Osteoblast (primary cell): ENCODE measurements at regions not wholly inside any gene's neighbourhood (a gene's known extent, or its start where the extent isn't known, plus 50 kb on each side); places are given as distances from the start of the nearest gene placed in this dataset.

Experiments used
- DNase-seq: peaks from one replicate; pipeline ENCODE4 v3.0.0; 2011; ENCODE audit warnings: low spot score, mixed read lengths; ENCODE audit not compliant: insufficient read length; ENCODE audit errors: missing footprints
- H2AFZ ChIP-seq: 2 replicates; pipeline ENCODE4 v1.6.0; 2011; ENCODE audit warnings: mild to moderate bottlenecking, low read length
- H3K27ac ChIP-seq: 2 replicates; pipeline ENCODE4 v1.5.1; 2011; ENCODE audit warnings: mild to moderate bottlenecking, low read depth, low read length, moderate library complexity
- H3K27me3 ChIP-seq: 2 replicates; pipeline ENCODE4 v1.6.0; 2012; ENCODE audit warnings: mild to moderate bottlenecking, control low read depth, inconsistent platforms, low read length, moderate library complexity; ENCODE audit not compliant: insufficient read depth
- H3K36me3 ChIP-seq: 2 replicates; pipeline ENCODE4 v1.5.1; 2011; ENCODE audit warnings: mild to moderate bottlenecking, low read length, control low read depth, moderate library complexity; ENCODE audit not compliant: insufficient read depth
- H3K4me1 ChIP-seq: 2 replicates; pipeline ENCODE4 v1.5.1; 2011; ENCODE audit warnings: mild to moderate bottlenecking, low read length, control low read depth, moderate library complexity; ENCODE audit not compliant: insufficient read depth
- H3K4me2 ChIP-seq: 2 replicates; pipeline ENCODE4 v1.6.0; 2011; ENCODE audit warnings: mild to moderate bottlenecking, low read length; ENCODE audit not compliant: insufficient read depth
- H3K4me3 ChIP-seq: fragments of 200-600 bp; sonication (generic); 3 replicates; pipeline ENCODE4 v1.5.1; 2012; ENCODE audit warnings: mild to moderate bottlenecking, low read length, inconsistent platforms; ENCODE audit not compliant: insufficient read depth
- H3K79me2 ChIP-seq: 2 replicates; pipeline ENCODE4 v1.6.0; 2012; ENCODE audit warnings: mild to moderate bottlenecking, low read length, control low read depth, inconsistent platforms; ENCODE audit not compliant: insufficient read depth
- H3K9me3 ChIP-seq: 2 replicates; pipeline ENCODE4 v1.5.1; 2011; ENCODE audit warnings: low read depth, low read length, control low read depth
- H4K20me1 ChIP-seq: 2 replicates; pipeline ENCODE4 v1.6.0; 2012; ENCODE audit warnings: mild to moderate bottlenecking, low read length, control low read depth; ENCODE audit not compliant: insufficient read depth
- CTCF ChIP-seq: IDR thresholded peaks from 2 replicates; pipeline ENCODE4 v1.5.1; 2011; ENCODE audit warnings: mild to moderate bottlenecking, low read depth, low read length, moderate library complexity; ENCODE audit errors: extremely low read depth

- Histone ChIP-seq H3K27ac (no peak overlapping the region), H4K20me1 (no peaks in the 10 kb centered on the region), H3K36me3 (no peaks in the 10 kb centered on the region), H3K4me1 (no peaks in the 10 kb centered on the region), H3K4me3 (no peak overlapping the region), H3K9me3 (no peaks in the 10 kb centered on the region), H2AFZ (no peak overlapping the region), H3K4me2 (no peak overlapping the region), H3K79me2 (no peaks in the 10 kb centered on the region), H3K27me3 (peaks cover 26% of the 10 kb centered on the region)
- TF ChIP-seq CTCF, result no peak
- DNase-seq, result no peak
These were observed 202.2 kb downstream of the OPA1 start for GRCh38 chr3:193795062-193795690.

DNA sequence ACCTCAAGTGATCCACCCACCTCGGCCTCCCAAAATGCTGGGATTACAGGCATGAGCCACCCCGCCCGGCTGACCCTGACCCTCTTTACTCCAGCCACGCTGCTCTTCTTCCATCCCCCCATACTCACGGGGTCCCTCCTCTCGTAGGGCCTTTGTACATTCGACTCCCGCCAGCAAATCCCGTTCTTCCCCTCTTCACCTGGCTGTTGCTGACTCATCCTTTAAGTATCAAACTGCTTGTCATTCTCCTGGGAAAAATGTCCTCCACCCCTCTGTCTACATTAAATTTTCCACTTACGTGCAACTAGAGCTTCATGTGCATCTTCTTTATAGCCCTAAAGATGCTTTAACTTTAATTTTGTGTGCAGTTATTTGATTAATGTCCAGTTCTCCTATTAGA, 203.1 kb downstream of the OPA1 start:
- Histone ChIP-seq H3K4me3 (no peak overlapping the region), H3K36me3 (no peaks in the 10 kb centered on the region), H3K27ac (no peak overlapping the region), H2AFZ (no peak overlapping the region), H3K4me2 (no peak overlapping the region), H3K79me2 (no peaks in the 10 kb centered on the region), H4K20me1 (no peaks in the 10 kb centered on the region), H3K4me1 (no peaks in the 10 kb centered on the region), H3K27me3 (peaks cover 25% of the 10 kb centered on the region), H3K9me3 (no peaks in the 10 kb centered on the region)
- no peak for DNase-seq
- no peak for TF ChIP-seq CTCF

GRCh38 chr3:193797566-193797965, 204.6 kb downstream of the OPA1 start:
- H3K36me3 ChIP-seq, result no peaks in the 10 kb centered on the region
- H3K27ac ChIP-seq, result no peak overlapping the region
- H3K9me3 ChIP-seq, result no peaks in the 10 kb centered on the region
- H4K20me1 ChIP-seq, result no peaks in the 10 kb centered on the region
- H3K4me1 ChIP-seq, result no peaks in the 10 kb centered on the region
- DNase-seq, result no peak
- H3K4me2 ChIP-seq, result no peak overlapping the region
- no peak overlapping the region for H3K4me3 ChIP-seq
- H2AFZ ChIP-seq, result no peak overlapping the region
- no peak for TF ChIP-seq CTCF
- no peaks in the 10 kb centered on the region for H3K79me2 ChIP-seq
- peaks cover 23% of the 10 kb centered on the region for H3K27me3 ChIP-seq

DNA sequence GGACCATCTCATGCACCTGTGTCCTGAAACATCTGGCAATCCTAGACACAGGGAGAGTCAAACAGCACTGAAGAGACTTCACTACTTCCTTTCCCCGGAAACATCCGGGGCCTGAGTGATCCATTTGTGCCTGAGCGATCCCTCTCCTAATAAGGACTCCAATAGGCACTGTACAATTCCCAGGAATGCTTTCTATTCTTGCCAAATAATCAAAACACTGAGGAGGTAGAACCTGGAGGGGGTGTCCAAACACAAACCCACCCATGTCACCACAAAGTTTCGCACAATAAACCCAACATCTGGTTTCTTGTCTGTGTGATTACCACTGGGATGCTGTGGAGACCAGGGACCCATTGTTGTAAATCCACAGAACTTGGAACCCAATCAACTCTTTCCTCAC, 205.0 kb downstream of the OPA1 start:
- no peaks in the 10 kb centered on the region for H3K79me2 ChIP-seq
- H3K27ac ChIP-seq, result no peak overlapping the region
- no peaks in the 10 kb centered on the region for H3K4me1 ChIP-seq
- H3K27me3 ChIP-seq, result peaks cover 20% of the 10 kb centered on the region
- H3K4me2 ChIP-seq, result no peak overlapping the region
- H3K36me3 ChIP-seq, result no peaks in the 10 kb centered on the region
- TF ChIP-seq CTCF, result no peak
- no peak overlapping the region for H2AFZ ChIP-seq
- no peak for DNase-seq
- H3K9me3 ChIP-seq, result no peaks in the 10 kb centered on the region
- no peak overlapping the region for H3K4me3 ChIP-seq
- no peaks in the 10 kb centered on the region for H4K20me1 ChIP-seq
